GM23338 (cell line): ENCODE measurements at regions not wholly inside any gene's neighbourhood (a gene's known extent, or its start where the extent isn't known, plus 50 kb on each side); places are given as distances from the start of the nearest gene placed in this dataset.

Source experiments
- ATAC-seq: fragments of 200-7000 bp; cut with Tn5 transposase; 3 replicates; pipeline ENCODE4 v1.9.1; 2020
- DNase-seq: peaks from one replicate; pipeline ENCODE4 v3.0.0-alpha.2; 2015; ENCODE audit warnings: low spot score
- H2AFZ ChIP-seq: fragments of 200-600 bp; sonication (generic); 2 replicates; pipeline ENCODE4 v1.8.0; 2016; ENCODE audit warnings: antibody characterized with exemption, mild to moderate bottlenecking, moderate library complexity
- H3F3A ChIP-seq: fragments of 200-600 bp; sonication (generic); replicated peaks from 2 replicates; pipeline ENCODE4 v1.8.0; 2017; ENCODE audit warnings: antibody characterized with exemption, mixed run types, low read depth
- H3K27ac ChIP-seq: fragments of 200-600 bp; sonication (generic); 2 replicates; pipeline ENCODE4 v1.6.1; 2016; ENCODE audit warnings: low read depth
- H3K27me3 ChIP-seq: fragments of 200-600 bp; sonication (generic); 2 replicates; pipeline ENCODE4 v1.8.0; 2016; ENCODE audit warnings: mild to moderate bottlenecking, mixed run types, moderate library complexity; ENCODE audit not compliant: insufficient read depth
- H3K36me3 ChIP-seq: fragments of 200-600 bp; sonication (generic); 2 replicates; pipeline ENCODE4 v1.8.0; 2016; ENCODE audit warnings: mild to moderate bottlenecking; ENCODE audit not compliant: insufficient read depth
- H3K4me1 ChIP-seq: fragments of 200-600 bp; sonication (generic); 2 replicates; pipeline ENCODE4 v1.8.0; 2016; ENCODE audit warnings: mild to moderate bottlenecking, moderate library complexity; ENCODE audit not compliant: insufficient read depth
- H3K4me2 ChIP-seq: fragments of 200-600 bp; sonication (generic); 2 replicates; pipeline ENCODE4 v1.7.1; 2017; ENCODE audit warnings: mixed run types
- H3K4me3 ChIP-seq: fragments of 200-600 bp; sonication (generic); 2 replicates; pipeline ENCODE4 v1.6.1; 2016; ENCODE audit warnings: mixed run types
- H3K79me2 ChIP-seq: fragments of 200-600 bp; sonication (generic); replicated peaks from 2 replicates; pipeline ENCODE4 v1.8.0; 2017; ENCODE audit warnings: mild to moderate bottlenecking; ENCODE audit not compliant: insufficient read depth
- H3K9me2 ChIP-seq: fragments of 200-600 bp; sonication (generic); 2 replicates; pipeline ENCODE4 v1.8.0; 2017; ENCODE audit not compliant: insufficient read depth
- H4K20me1 ChIP-seq: fragments of 200-600 bp; sonication (generic); replicated peaks from 2 replicates; pipeline ENCODE4 v1.8.0; 2017; ENCODE audit warnings: mild to moderate bottlenecking; ENCODE audit not compliant: insufficient read depth
- H3K27ac Mint-ChIP-seq: 2 replicates; pipeline ENCODE4 v1.8.0; 2020; ENCODE audit warnings: inconsistent platforms, mild to moderate bottlenecking, moderate library complexity, mixed read lengths
- H3K27me3 Mint-ChIP-seq: 3 replicates; pipeline ENCODE4 v1.8.0; 2022; ENCODE audit warnings: low read depth, mild to moderate bottlenecking, moderate library complexity, mixed read lengths, inconsistent platforms; ENCODE audit not compliant: insufficient read depth, poor library complexity
- H3K36me3 Mint-ChIP-seq: 3 replicates; pipeline ENCODE4 v1.8.0; 2021; ENCODE audit warnings: low read depth, mild to moderate bottlenecking, inconsistent platforms, moderate library complexity, mixed read lengths
- H3K4me1 Mint-ChIP-seq: 3 replicates; pipeline ENCODE4 v1.8.0; 2020; ENCODE audit warnings: mild to moderate bottlenecking, inconsistent platforms, mixed read lengths
- H3K4me3 Mint-ChIP-seq: 3 replicates; pipeline ENCODE4 v1.8.0; 2021; ENCODE audit warnings: moderate library complexity, mild to moderate bottlenecking, inconsistent platforms, mixed read lengths
- H3K9me3 Mint-ChIP-seq: 3 replicates; pipeline ENCODE4 v1.8.0; 2020; ENCODE audit warnings: moderate library complexity, mild to moderate bottlenecking, inconsistent platforms, mixed read lengths
- ETS1 ChIP-seq: IDR thresholded peaks from 2 replicates; pipeline ENCODE4 v1.6.1; 2016; ENCODE audit warnings: antibody characterized with exemption
- ZNF462 ChIP-seq: fragments of 250-450 bp; sonication (Bioruptor Pico); IDR thresholded peaks from 2 replicates; pipeline ENCODE4 v1.5.0; 2020; ENCODE audit warnings: mild to moderate bottlenecking, moderate library complexity

GRCh38 chr13:47351798-47352197, 454.9 kb upstream of the HTR2A start:
- ATAC-seq = no peak
- no peak overlapping the region for H3K27ac ChIP-seq

More at GRCh38 chr13:47351798-47352197, 454.9 kb upstream of the HTR2A start:
- Histone ChIP-seq H3K4me2 (no peak overlapping the region), H3K4me1 (no peaks in the 10 kb centered on the region), H3K27me3 (no peaks in the 10 kb centered on the region), H3F3A (no peaks in the 10 kb centered on the region), H4K20me1 (no peaks in the 10 kb centered on the region), H3K4me3 (no peak overlapping the region), H3K36me3 (no peaks in the 10 kb centered on the region), H2AFZ (no peak overlapping the region), H3K9me2 (no peaks in the 10 kb centered on the region), H3K79me2 (no peaks in the 10 kb centered on the region)
- peaks cover 11% of the 10 kb centered on the region for H3K9me3 Mint-ChIP-seq
- H3K4me1 Mint-ChIP-seq = no peaks in the 10 kb centered on the region
- TF ChIP-seq ETS1 = no peak
- TF ChIP-seq ZNF462 = no peak
- no peaks in the 10 kb centered on the region for H3K27me3 Mint-ChIP-seq
- no peak for DNase-seq
- no peak overlapping the region for H3K27ac Mint-ChIP-seq
- peaks cover 9% of the 10 kb centered on the region; the same call in 1 of the 3 replicates for H3K36me3 Mint-ChIP-seq
- no peak overlapping the region for H3K4me3 Mint-ChIP-seq
